OCI-LY3 (cell line): ENCODE measurements at regions not wholly inside any gene's neighbourhood (a gene's known extent, or its start where the extent isn't known, plus 50 kb on each side); places are given as distances from the start of the nearest gene placed in this dataset.
A peak's percentile ranks its signal among the peaks of the same experiment; 100 is the strongest.

Experiments used
- H2AFZ ChIP-seq: fragments of 200-600, 300-600 bp; shearing (Covaris generic); 2 replicates; pipeline ENCODE4 v1.6.0; 2014; ENCODE audit warnings: antibody characterized with exemption, low read depth, low read length
- H3K27ac ChIP-seq: fragments of 200-600, 300-600 bp; sonication (generic); 2 replicates; pipeline ENCODE4 v1.5.1; 2014; ENCODE audit warnings: mild to moderate bottlenecking, low read length, moderate library complexity, mixed read lengths
- H3K27me3 ChIP-seq: fragments of 200-600, 300-600 bp; sonication (generic); 2 replicates; pipeline ENCODE4 v1.6.1; 2014; ENCODE audit warnings: low read depth, low read length, mixed read lengths
- H3K36me3 ChIP-seq: fragments of 200-600, 300-600 bp; sonication (generic); replicated peaks from 2 replicates; pipeline ENCODE3; 2014; ENCODE audit warnings: low read depth, low read length, mixed read lengths
- H3K4me1 ChIP-seq: fragments of 300-600, 200-600 bp; sonication (generic); 2 replicates; pipeline ENCODE4 v1.6.1; 2014; ENCODE audit warnings: low read length, mixed read lengths
- H3K4me2 ChIP-seq: fragments of 200-600, 300-600 bp; sonication (generic); 2 replicates; pipeline ENCODE4 v1.6.1; 2014; ENCODE audit warnings: low read length, mixed read lengths
- H3K4me3 ChIP-seq: fragments of 300-600, 200-600 bp; sonication (generic); 2 replicates; pipeline ENCODE4 v1.5.1; 2014; ENCODE audit warnings: antibody characterized with exemption, mild to moderate bottlenecking, low read length, moderate library complexity
- H3K79me2 ChIP-seq: fragments of 300-600, 200-600 bp; shearing (Covaris generic); 2 replicates; pipeline ENCODE4 v1.6.1; 2014; ENCODE audit warnings: mild to moderate bottlenecking, low read length, mixed read lengths
- H3K9ac ChIP-seq: fragments of 300-600, 200-600 bp; shearing (Covaris generic); 2 replicates; pipeline ENCODE4 v1.6.0; 2014; ENCODE audit warnings: mild to moderate bottlenecking, low read length, moderate library complexity
- H3K9me3 ChIP-seq: fragments of 200-600, 300-600 bp; shearing (Covaris generic); 2 replicates; pipeline ENCODE4 v1.6.1; 2014; ENCODE audit warnings: low read length, mixed read lengths; ENCODE audit not compliant: insufficient read depth
- H4K20me1 ChIP-seq: fragments of 200-600, 300-600 bp; sonication (generic); 2 replicates; pipeline ENCODE4 v1.6.1; 2016; ENCODE audit warnings: low read length, mixed read lengths; ENCODE audit not compliant: insufficient read depth
- EZH2phosphoT487 ChIP-seq: fragments of 200-600 bp; shearing (Covaris generic); IDR thresholded peaks from 2 replicates; pipeline ENCODE4 v1.6.1; 2018; ENCODE audit warnings: antibody characterized with exemption, mixed run types, low read depth
- TF ChIP-seq, protein P1 (sequence below): fragments of 200-600, 300-600 bp; sonication (generic); IDR thresholded peaks from 2 replicates; pipeline ENCODE4 v1.5.1; 2014; ENCODE audit warnings: antibody characterized with exemption, low read length, low read depth

DNA sequence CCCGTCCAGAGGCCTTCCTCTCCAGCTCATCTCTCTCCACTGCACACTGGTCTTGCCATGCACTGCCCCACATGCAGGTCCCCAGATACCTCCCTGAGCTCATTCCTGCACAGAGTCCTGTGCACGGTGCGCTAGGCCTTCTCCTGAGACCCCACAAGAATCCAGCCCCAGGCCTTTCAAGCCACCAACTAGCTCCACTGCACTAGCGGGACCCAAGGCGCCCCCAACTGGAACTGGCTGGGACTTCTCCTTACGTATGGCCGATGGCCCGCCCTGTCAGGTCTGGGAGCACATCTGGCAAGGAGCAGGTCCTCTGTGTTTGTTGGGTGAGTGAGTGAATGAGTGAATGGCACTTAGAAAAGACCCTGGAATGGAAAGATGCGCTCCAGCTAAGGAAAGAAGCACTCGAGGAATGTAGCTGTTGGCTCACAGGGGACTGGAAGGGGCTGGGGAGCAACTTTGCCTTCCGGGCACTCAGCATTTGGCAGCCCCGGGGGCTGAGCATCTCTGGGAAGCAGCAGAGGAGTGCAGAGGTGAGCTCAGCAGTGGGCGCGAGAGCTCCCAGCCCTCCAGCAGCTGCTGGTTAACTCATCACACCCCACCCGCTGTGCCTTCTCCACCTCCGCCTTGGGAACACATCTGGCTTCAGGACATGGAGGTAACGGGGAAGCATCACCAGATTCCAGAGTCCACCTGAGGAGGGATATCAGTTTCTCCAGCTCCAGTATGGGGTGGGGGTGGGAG lies 223.1 kb downstream of the GLI2 start:
- no peak overlapping the region for H2AFZ ChIP-seq
- no peaks in the 10 kb centered on the region for H3K9me3 ChIP-seq
- H3K4me2 ChIP-seq, result no peak overlapping the region
- no peaks in the 10 kb centered on the region for H3K36me3 ChIP-seq
- H3K27ac ChIP-seq, result no peak overlapping the region
- no peaks in the 10 kb centered on the region for H4K20me1 ChIP-seq
- H3K27me3 ChIP-seq, result peaks cover 3% of the 10 kb centered on the region; the same call in 1 of the 2 replicates
- H3K4me3 ChIP-seq, result no peak overlapping the region
- no peaks in the 10 kb centered on the region for H3K4me1 ChIP-seq
- H3K79me2 ChIP-seq, result no peaks in the 10 kb centered on the region
- TF ChIP-seq, protein P1, sequence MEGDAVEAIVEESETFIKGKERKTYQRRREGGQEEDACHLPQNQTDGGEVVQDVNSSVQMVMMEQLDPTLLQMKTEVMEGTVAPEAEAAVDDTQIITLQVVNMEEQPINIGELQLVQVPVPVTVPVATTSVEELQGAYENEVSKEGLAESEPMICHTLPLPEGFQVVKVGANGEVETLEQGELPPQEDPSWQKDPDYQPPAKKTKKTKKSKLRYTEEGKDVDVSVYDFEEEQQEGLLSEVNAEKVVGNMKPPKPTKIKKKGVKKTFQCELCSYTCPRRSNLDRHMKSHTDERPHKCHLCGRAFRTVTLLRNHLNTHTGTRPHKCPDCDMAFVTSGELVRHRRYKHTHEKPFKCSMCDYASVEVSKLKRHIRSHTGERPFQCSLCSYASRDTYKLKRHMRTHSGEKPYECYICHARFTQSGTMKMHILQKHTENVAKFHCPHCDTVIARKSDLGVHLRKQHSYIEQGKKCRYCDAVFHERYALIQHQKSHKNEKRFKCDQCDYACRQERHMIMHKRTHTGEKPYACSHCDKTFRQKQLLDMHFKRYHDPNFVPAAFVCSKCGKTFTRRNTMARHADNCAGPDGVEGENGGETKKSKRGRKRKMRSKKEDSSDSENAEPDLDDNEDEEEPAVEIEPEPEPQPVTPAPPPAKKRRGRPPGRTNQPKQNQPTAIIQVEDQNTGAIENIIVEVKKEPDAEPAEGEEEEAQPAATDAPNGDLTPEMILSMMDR, result peak; percentile 30
- TF ChIP-seq EZH2phosphoT487, result no peak
- H3K9ac ChIP-seq, result no peak overlapping the region

DNA sequence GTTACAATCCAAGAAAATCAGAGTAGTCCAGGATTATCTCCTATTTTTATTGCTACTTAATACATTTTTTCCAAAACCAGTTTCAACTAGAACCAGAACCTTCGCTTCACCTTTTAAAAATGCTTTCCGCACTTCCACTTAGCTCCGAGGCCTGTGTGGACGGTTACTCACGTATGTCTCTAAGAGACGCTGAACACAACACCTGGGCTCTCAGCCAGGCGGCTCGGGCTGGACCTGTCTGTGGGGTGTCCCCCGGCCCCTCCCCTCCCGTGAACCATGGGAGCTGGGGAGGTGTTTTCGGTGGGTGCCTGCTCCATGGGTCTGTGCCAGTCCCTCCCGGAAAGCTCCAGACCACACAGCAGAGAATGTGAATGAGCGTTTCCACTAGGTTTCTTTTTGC lies 223.8 kb downstream of the GLI2 start:
- TF ChIP-seq, protein P1, result no peak
- no peak for TF ChIP-seq EZH2phosphoT487
- Histone ChIP-seq H3K4me2 (no peak overlapping the region), H3K27me3 (peaks cover 8% of the 10 kb centered on the region; the same call in 1 of the 2 replicates), H3K4me1 (no peaks in the 10 kb centered on the region), H3K36me3 (no peaks in the 10 kb centered on the region), H4K20me1 (no peaks in the 10 kb centered on the region), H3K79me2 (no peaks in the 10 kb centered on the region), H3K27ac (no peak overlapping the region), H3K9me3 (no peaks in the 10 kb centered on the region), H2AFZ (no peak overlapping the region), H3K4me3 (no peak overlapping the region), H3K9ac (no peak overlapping the region)

DNA sequence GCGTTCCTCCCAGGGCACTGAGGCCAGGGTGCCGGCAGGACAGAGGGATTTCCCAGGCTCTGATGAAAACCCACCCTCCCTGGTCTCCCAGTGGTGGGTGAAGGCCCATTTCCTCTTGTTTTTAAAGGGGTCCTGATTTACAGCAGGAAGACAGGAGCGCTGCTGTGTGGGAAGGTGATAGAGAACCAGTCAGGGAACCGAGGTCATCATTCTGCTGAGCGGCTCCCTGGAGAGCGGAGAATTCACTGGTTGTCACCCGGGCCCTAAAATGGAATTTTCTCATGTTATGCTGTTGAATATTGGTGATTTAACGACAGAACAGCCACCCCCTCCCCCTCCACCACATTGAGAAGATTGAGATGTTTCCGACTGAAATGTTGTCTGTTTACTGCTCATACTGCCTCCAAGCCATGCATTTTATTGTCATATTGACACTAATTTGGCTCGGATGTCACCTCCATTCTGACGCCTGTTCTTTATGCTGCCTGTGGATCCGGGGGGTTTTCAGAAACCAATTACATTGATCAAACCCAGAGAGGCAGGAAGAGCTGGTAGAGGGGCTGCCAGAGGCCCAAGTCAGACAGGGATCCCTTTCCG lies 225.2 kb downstream of the GLI2 start:
- Histone ChIP-seq H3K79me2 (no peaks in the 10 kb centered on the region), H3K27me3 (peaks cover 8% of the 10 kb centered on the region; the same call in 1 of the 2 replicates), H3K27ac (no peak overlapping the region), H3K9ac (no peak overlapping the region), H3K4me3 (no peak overlapping the region), H4K20me1 (no peaks in the 10 kb centered on the region), H2AFZ (no peak overlapping the region), H3K4me2 (no peak overlapping the region), H3K36me3 (no peaks in the 10 kb centered on the region), H3K4me1 (no peaks in the 10 kb centered on the region), H3K9me3 (no peaks in the 10 kb centered on the region)
- TF ChIP-seq, protein P1, result no peak
- no peak for TF ChIP-seq EZH2phosphoT487

DNA sequence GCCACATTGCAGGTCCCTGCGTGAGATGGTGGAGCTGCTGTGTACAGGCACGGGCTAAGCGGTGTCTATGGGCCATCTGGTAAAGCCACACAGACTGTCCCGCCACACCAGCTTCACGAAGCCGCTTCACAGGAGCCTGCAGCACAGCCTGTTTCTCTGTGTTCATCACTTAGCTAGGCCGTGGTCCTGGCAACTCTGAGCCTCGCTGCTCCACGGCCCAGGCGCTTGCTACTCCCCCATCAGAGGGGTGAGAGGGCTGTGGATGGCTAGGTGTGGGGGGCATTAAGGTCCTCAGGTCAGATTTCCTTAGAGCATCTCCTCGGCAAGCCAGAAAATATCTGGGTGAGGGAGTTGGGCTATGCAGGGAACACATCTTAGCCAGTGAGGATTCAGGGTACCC lies 225.7 kb downstream of the GLI2 start:
- no peaks in the 10 kb centered on the region for H3K4me1 ChIP-seq
- peaks cover 8% of the 10 kb centered on the region; the same call in 1 of the 2 replicates for H3K27me3 ChIP-seq
- H3K79me2 ChIP-seq, result no peaks in the 10 kb centered on the region
- no peak overlapping the region for H3K4me3 ChIP-seq
- no peaks in the 10 kb centered on the region for H3K9me3 ChIP-seq
- no peaks in the 10 kb centered on the region for H3K36me3 ChIP-seq
- no peak overlapping the region for H3K27ac ChIP-seq
- no peaks in the 10 kb centered on the region for H4K20me1 ChIP-seq
- no peak overlapping the region for H3K9ac ChIP-seq
- no peak overlapping the region for H2AFZ ChIP-seq
- no peak overlapping the region for H3K4me2 ChIP-seq
- TF ChIP-seq, protein P1, result no peak
- TF ChIP-seq EZH2phosphoT487, result no peak
